ENCODE measurements at regions not wholly inside any gene's neighbourhood (a gene's known extent, or its start where the extent isn't known, plus 50 kb on each side); places are given as distances from the start of the nearest gene placed in this dataset.

- TF ChIP-seq CTCF (IDR thresholded peaks at IDR 0.05) (no peak), POLR2A (IDR thresholded peaks at IDR 0.05) (no peak)
Observed at GRCh38 chr4:99710020-99710419, 52.4 kb upstream of the C4orf54 start.
